ENCODE measurements at regions not wholly inside any gene's neighbourhood (a gene's known extent, or its start where the extent isn't known, plus 50 kb on each side); places are given as distances from the start of the nearest gene placed in this dataset.
"Not testable (repeated sequence)": the region's sequence is repeated elsewhere in the genome, so short reads cannot be mapped to it uniquely, and the experiment has no call there.

GRCh38 chr14:30271811-30272323, 287.1 kb upstream of the G2E3 start:
- H3K9me3 ChIP-seq: no peaks in the 10 kb centered on the region
- no peaks in the 10 kb centered on the region for H3K36me3 ChIP-seq
- no peak for DNase-seq
- intact Hi-C loops (cut with DNase I): no loop called here
- no peak for TF ChIP-seq CTCF (IDR thresholded peaks at IDR 0.05)
- peaks cover 5% of the 10 kb centered on the region for H3K27me3 ChIP-seq
- no peak overlapping the region for H3K27ac ChIP-seq
- H3K4me1 ChIP-seq: no peaks in the 10 kb centered on the region
- no peak for ATAC-seq
- no peak overlapping the region for H3K4me3 ChIP-seq

- no peaks in the 10 kb centered on the region for H3K9me3 ChIP-seq
- DNase-seq (no peak), ATAC-seq (no peak)
- H3K27ac ChIP-seq: no peak overlapping the region
- TF ChIP-seq CTCF (IDR thresholded peaks at IDR 0.05): no peak
- H3K4me3 ChIP-seq: no peak overlapping the region
- intact Hi-C loops (cut with DNase I): no loop called here
- no peaks in the 10 kb centered on the region for H3K36me3 ChIP-seq
- peaks cover 5% of the 10 kb centered on the region for H3K27me3 ChIP-seq
- H3K4me1 ChIP-seq: no peaks in the 10 kb centered on the region
These were observed 285.8 kb upstream of the G2E3 start for GRCh38 chr14:30272848-30273832.

- H3K4me1 ChIP-seq: no peaks in the 10 kb centered on the region
- TF ChIP-seq CTCF (IDR thresholded peaks at IDR 0.05): no peak
- no peak overlapping the region for H3K4me3 ChIP-seq
- no peak overlapping the region for H3K27ac ChIP-seq
- no peak for ATAC-seq
- intact Hi-C loops (cut with DNase I): no loop called here
- H3K9me3 ChIP-seq: no peaks in the 10 kb centered on the region
- peaks cover 5% of the 10 kb centered on the region for H3K27me3 ChIP-seq
- DNase-seq: no peak
- no peaks in the 10 kb centered on the region for H3K36me3 ChIP-seq
These were observed 283.4 kb upstream of the G2E3 start for GRCh38 chr14:30275604-30276003.

GRCh38 chr14:30277268-30277667, 281.7 kb upstream of the G2E3 start:
- TF ChIP-seq CTCF (IDR thresholded peaks at IDR 0.05): no peak
- Histone ChIP-seq H3K9me3 (no peaks in the 10 kb centered on the region), H3K27ac (no peak overlapping the region), H3K27me3 (no peaks in the 10 kb centered on the region), H3K4me3 (no peak overlapping the region), H3K4me1 (no peaks in the 10 kb centered on the region), H3K36me3 (no peaks in the 10 kb centered on the region)
- ATAC-seq: no peak
- no peak for DNase-seq
- intact Hi-C loops (cut with DNase I): no loop called here

GRCh38 chr14:30278856-30279255, 280.1 kb upstream of the G2E3 start:
- H3K27ac ChIP-seq; DNase-seq; H3K27me3 ChIP-seq; H3K4me1 ChIP-seq; intact Hi-C loops (cut with DNase I); H3K9me3 ChIP-seq; ATAC-seq; H3K36me3 ChIP-seq; H3K4me3 ChIP-seq: not testable (repeated sequence)

- intact Hi-C loops (cut with DNase I): no loop called here
- DNase-seq: no peak
- peak; percentile 78 for ATAC-seq
- no peak overlapping the region for H3K4me3 ChIP-seq
- H3K4me1 ChIP-seq: no peaks in the 10 kb centered on the region
- H3K9me3 ChIP-seq: no peaks in the 10 kb centered on the region
- peak; percentile 57 for TF ChIP-seq CTCF (IDR thresholded peaks at IDR 0.05)
- no peaks in the 10 kb centered on the region for H3K36me3 ChIP-seq
- H3K27ac ChIP-seq: no peak overlapping the region
- H3K27me3 ChIP-seq: no peaks in the 10 kb centered on the region
These were observed 275.0 kb upstream of the G2E3 start for GRCh38 chr14:30283822-30284446.
